B cell (primary cell): ENCODE measurements at regions not wholly inside any gene's neighbourhood (a gene's known extent, or its start where the extent isn't known, plus 50 kb on each side); places are given as distances from the start of the nearest gene placed in this dataset.

Source experiments
- ATAC-seq: fragments of 200-7000 bp; cut with Tn5 transposase; one replicate; pipeline ENCODE4 v1.10.0; 2021; ENCODE audit warnings: low read depth, mild to moderate bottlenecking, moderate number of reproducible peaks, moderate library complexity
- CTCF ChIA-PET: fragments of 350-600 bp; sonication (Branson Sonifier 250); formaldehyde crosslinking; loops from one replicate; lab custom pipeline; 2021; ENCODE audit warnings: antibody characterized with exemption, inconsistent platforms; lab: Charles Lee
- POLR2A ChIA-PET: fragments of 350-600 bp; sonication (Branson Sonifier 250); formaldehyde crosslinking; loops from one replicate; lab custom pipeline; 2021; ENCODE audit warnings: antibody characterized with exemption; lab: Charles Lee
- DNase-seq: peaks from one replicate; pipeline ENCODE4 v3.0.0; 2013
- H2AFZ ChIP-seq: 2 replicates; pipeline ENCODE4 v1.6.1; 2012; ENCODE audit warnings: mild to moderate bottlenecking, low read depth, low read length; ENCODE audit not compliant: insufficient read depth, poor library complexity, severe bottlenecking
- H3K27ac ChIP-seq, 2 donors: 1 replicate in 1 of 2; 2 replicates in 1 of 2; pipeline ENCODE4 v1.5.1; 2012 to 2013; ENCODE audit warnings: low read length in 2 of 2, mild to moderate bottlenecking in 2 of 2, moderate library complexity in 1 of 2
- H3K27me3 ChIP-seq, 4 experiments: fragments of 200-600 bp in 1 of 4; sonication (generic) in 1 of 4; replicated peaks in 1 of 4; 1 replicate in 2 of 4; 2 replicates in 2 of 4; pipeline versions ENCODE4 v1.6.1 to v1.7.0; 2013 to 2016; ENCODE audit warnings: low read length in 3 of 4, mild to moderate bottlenecking in 2 of 4, mixed read lengths in 1 of 4, moderate library complexity in 1 of 4; ENCODE audit not compliant: insufficient read depth in 4 of 4, control insufficient read depth in 3 of 4; ENCODE audit errors: control extremely low read depth in 1 of 4
- H3K36me3 ChIP-seq, 2 experiments: replicated peaks in 1 of 2; 1 replicate in 1 of 2; 2 replicates in 1 of 2; pipeline versions ENCODE4 v1.6.1 to v1.7.1; 2013; ENCODE audit warnings: low read length in 1 of 2; ENCODE audit not compliant: insufficient read depth in 2 of 2, control insufficient read depth in 1 of 2; ENCODE audit errors: control extremely low read depth in 1 of 2, extremely low read depth in 1 of 2
- H3K4me1 ChIP-seq, 2 donors: fragments of 200-600 bp in 1 of 2; sonication (generic) in 1 of 2; 1 replicate in 1 of 2; 2 replicates in 1 of 2; pipeline versions ENCODE4 v1.5.1 to v1.6.1; 2013 to 2017; ENCODE audit warnings: low read length in 2 of 2; ENCODE audit not compliant: control insufficient read depth in 2 of 2, insufficient read depth in 2 of 2
- H3K4me2 ChIP-seq: replicated peaks from 2 replicates; pipeline ENCODE3; 2012; ENCODE audit warnings: mild to moderate bottlenecking, low read depth, low read length; ENCODE audit not compliant: poor library complexity, severe bottlenecking
- H3K4me3 ChIP-seq, 5 experiments: fragments of 200-600 bp in 1 of 5; sonication (generic) in 1 of 5; 1 replicate in 3 of 5; 2 replicates in 2 of 5; pipeline versions ENCODE4 v1.5.1 to v1.7.0; 2011 to 2016; ENCODE audit warnings: low read length in 4 of 5, mild to moderate bottlenecking in 4 of 5, low read depth in 2 of 5, control low read depth in 1 of 5, moderate library complexity in 1 of 5; ENCODE audit not compliant: insufficient read depth in 1 of 5; ENCODE audit errors: control extremely low read depth in 1 of 5, extremely low read depth in 1 of 5
- H3K79me2 ChIP-seq: fragments of 200-600 bp; sonication (generic); one replicate; pipeline ENCODE4 v1.6.0; 2016; ENCODE audit warnings: low read length; ENCODE audit not compliant: control insufficient read depth, insufficient read depth
- H3K9ac ChIP-seq: fragments of 200-600 bp; sonication (generic); 2 replicates; pipeline ENCODE4 v1.6.1; 2017; ENCODE audit warnings: mild to moderate bottlenecking, low read length, moderate library complexity
- H3K9me3 ChIP-seq, 3 donors: one replicate each; pipeline versions ENCODE4 v1.6.1 to v1.7.1; 2013; ENCODE audit warnings: low read length in 2 of 3; ENCODE audit not compliant: control insufficient read depth in 2 of 3, insufficient read depth in 1 of 3; ENCODE audit errors: control extremely low read depth in 1 of 3
- H4K20me1 ChIP-seq: 2 replicates; pipeline ENCODE4 v1.6.0; 2012; ENCODE audit warnings: mild to moderate bottlenecking, low read length; ENCODE audit not compliant: insufficient read depth, control insufficient read depth, poor library complexity, severe bottlenecking
- H3K27ac Mint-ChIP-seq: one replicate; pipeline ENCODE4 v1.8.0; 2021; ENCODE audit warnings: mixed read lengths
- H3K27me3 Mint-ChIP-seq: one replicate; pipeline ENCODE4 v1.8.0; 2021; ENCODE audit warnings: mixed read lengths
- H3K4me1 Mint-ChIP-seq: one replicate; pipeline ENCODE4 v1.8.0; 2021; ENCODE audit warnings: mixed read lengths
- H3K4me3 Mint-ChIP-seq: one replicate; pipeline ENCODE4 v1.8.0; 2021; ENCODE audit warnings: mixed read lengths
- H3K9me3 Mint-ChIP-seq: one replicate; pipeline ENCODE4 v1.8.0; 2022; ENCODE audit warnings: mixed read lengths; ENCODE audit not compliant: insufficient read depth
- EZH2 ChIP-seq: IDR thresholded peaks from 2 replicates; pipeline ENCODE4 v1.6.1; 2012; ENCODE audit warnings: borderline replicate concordance, low read depth, mild to moderate bottlenecking, moderate library complexity, low read length; ENCODE audit not compliant: insufficient read depth, poor library complexity, severe bottlenecking
- WGBS: methylation state at CpG from one replicate; pipeline ENCODE4 v1.1.5; 2013; ENCODE audit warnings: missing lambda C conversion rate; ENCODE audit not compliant: insufficient coverage; 5-methylcytosine and 5-hydroxymethylcytosine counted together
- intact Hi-C: fragments of 100-400 bp; cut with micrococcal nuclease; formaldehyde crosslinking; loops from one replicate; pipeline ENCODE4 v1.10.0; 2022
- TF ChIP-seq, protein P1 (sequence below): fragments of 200-600 bp; IDR thresholded peaks from one replicate; pipeline ENCODE4 v1.8.0; 2022; ENCODE audit warnings: antibody characterized with exemption, mild to moderate bottlenecking

DNA sequence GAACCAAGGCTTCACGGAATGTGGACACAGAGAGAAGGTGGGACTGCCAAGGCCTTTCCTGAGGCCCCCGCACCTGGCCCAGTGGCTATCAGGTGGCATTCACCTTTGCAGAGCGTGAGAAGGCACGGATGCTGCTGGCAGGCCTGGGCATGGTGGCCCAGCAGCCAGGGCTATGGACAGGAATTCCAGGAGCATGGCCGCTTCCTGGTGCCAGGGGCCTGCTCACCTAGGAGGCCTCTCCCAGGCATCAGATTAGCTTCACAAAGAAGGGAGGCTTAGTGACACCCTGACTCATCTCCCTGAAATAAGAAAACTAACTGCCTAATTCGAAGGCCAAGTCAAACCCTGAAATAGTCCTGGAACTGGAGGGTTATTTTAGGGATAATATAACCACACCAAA, 155.8 kb downstream of the TEX29 start:
- Histone ChIP-seq H3K4me3 (no peak overlapping the region), H3K79me2 (no peaks in the 10 kb centered on the region), H3K27ac (no peak overlapping the region), H3K4me1 (no peaks in the 10 kb centered on the region), H3K9me3 (no peaks in the 10 kb centered on the region), H3K27me3 (no peaks in the 10 kb centered on the region), H4K20me1 (no peaks in the 10 kb centered on the region), H3K4me2 (no peak overlapping the region), H3K9ac (no peak overlapping the region), H3K36me3 (no peaks in the 10 kb centered on the region), H2AFZ (no peak overlapping the region)
- TF ChIP-seq, protein P1, sequence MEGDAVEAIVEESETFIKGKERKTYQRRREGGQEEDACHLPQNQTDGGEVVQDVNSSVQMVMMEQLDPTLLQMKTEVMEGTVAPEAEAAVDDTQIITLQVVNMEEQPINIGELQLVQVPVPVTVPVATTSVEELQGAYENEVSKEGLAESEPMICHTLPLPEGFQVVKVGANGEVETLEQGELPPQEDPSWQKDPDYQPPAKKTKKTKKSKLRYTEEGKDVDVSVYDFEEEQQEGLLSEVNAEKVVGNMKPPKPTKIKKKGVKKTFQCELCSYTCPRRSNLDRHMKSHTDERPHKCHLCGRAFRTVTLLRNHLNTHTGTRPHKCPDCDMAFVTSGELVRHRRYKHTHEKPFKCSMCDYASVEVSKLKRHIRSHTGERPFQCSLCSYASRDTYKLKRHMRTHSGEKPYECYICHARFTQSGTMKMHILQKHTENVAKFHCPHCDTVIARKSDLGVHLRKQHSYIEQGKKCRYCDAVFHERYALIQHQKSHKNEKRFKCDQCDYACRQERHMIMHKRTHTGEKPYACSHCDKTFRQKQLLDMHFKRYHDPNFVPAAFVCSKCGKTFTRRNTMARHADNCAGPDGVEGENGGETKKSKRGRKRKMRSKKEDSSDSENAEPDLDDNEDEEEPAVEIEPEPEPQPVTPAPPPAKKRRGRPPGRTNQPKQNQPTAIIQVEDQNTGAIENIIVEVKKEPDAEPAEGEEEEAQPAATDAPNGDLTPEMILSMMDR = no peak
- TF ChIP-seq EZH2 = no peak
- Mint-ChIP-seq H3K9me3 (no peaks in the 10 kb centered on the region), H3K4me3 (no peak overlapping the region), H3K27ac (no peak overlapping the region), H3K27me3 (no peaks in the 10 kb centered on the region), H3K4me1 (no peaks in the 10 kb centered on the region)
- intact Hi-C loops = no loop called here
- ChIA-PET POLR2A (no interaction called here), CTCF (interaction anchor here (4.2 kb wide), 1 partner anchor 1130 kb away, joined by 24 read pairs; no protein-coding TSS in a partner anchor)
- ATAC-seq = no peak
- WGBS = 87% methylated on average over 5 of the region's 6 CpGs
- no peak for DNase-seq

DNA sequence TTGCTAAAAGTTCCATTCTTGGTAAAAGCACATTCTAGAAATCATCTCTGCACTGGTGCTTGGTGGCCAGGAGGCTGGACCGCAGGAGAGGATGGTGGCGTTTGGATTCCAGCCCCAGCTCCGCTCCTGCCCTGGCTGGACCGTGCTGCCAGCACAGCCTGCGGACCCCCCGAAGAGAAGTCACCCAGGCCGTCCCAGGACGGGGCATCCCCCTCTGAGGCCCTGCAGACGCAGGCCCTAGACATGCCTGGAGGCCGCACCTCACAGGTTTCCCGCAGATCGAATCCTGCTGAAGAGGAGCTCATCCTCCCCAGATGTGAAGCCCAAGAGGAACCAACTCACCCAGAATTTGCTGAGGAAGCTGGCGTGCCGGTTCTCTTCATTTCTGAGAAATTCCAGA, 159.0 kb downstream of the TEX29 start:
- Mint-ChIP-seq H3K27ac (no peak overlapping the region), H3K9me3 (no peaks in the 10 kb centered on the region), H3K27me3 (no peaks in the 10 kb centered on the region), H3K4me3 (no peak overlapping the region), H3K4me1 (no peaks in the 10 kb centered on the region)
- DNase-seq (no peak), ATAC-seq (no peak)
- intact Hi-C loops = no loop called here
- Histone ChIP-seq H3K9me3 (peaks cover 0 to 9% (median 0%) of the 10 kb centered on the region in 3 donors), H3K27me3 (no peaks in the 10 kb centered on the region), H3K36me3 (no peaks in the 10 kb centered on the region), H3K4me1 (no peaks in the 10 kb centered on the region), H3K4me3 (no peak overlapping the region), H3K27ac (no peak overlapping the region), H2AFZ (no peak overlapping the region), H3K4me2 (no peak overlapping the region), H4K20me1 (no peaks in the 10 kb centered on the region), H3K9ac (no peak overlapping the region), H3K79me2 (no peaks in the 10 kb centered on the region)
- POLR2A ChIA-PET = no interaction called here
- CTCF ChIA-PET = no interaction called here
- TF ChIP-seq, protein P1 = no peak
- TF ChIP-seq EZH2 = no peak
- WGBS = 87% methylated on average over 14 of the region's 14 CpGs
